ENCODE measurements at regions not wholly inside any gene's neighbourhood (a gene's known extent, or its start where the extent isn't known, plus 50 kb on each side); places are given as distances from the start of the nearest gene placed in this dataset.

GRCh38 chr20:11484479-11484878 is 433.2 kb upstream of the BTBD3 start:
- no peaks in the 10 kb centered on the region for H3K9me2 ChIP-seq (ENCODE audit: insufficient read depth, low read length)
- H4K20me1 ChIP-seq (ENCODE audit: insufficient read depth, low read length) = no peaks in the 10 kb centered on the region
- TF ChIP-seq EZH2phosphoT487 (IDR thresholded peaks at IDR 0.05; ENCODE audit: borderline replicate concordance, low read depth, low read length) (no peak), CTCF (conservative IDR thresholded peaks at IDR 0.05; ENCODE audit: low read length) (no peak)
- ChIA-PET POLR2A (no interaction called here), CTCF (ENCODE audit: unreplicated experiment) (no interaction called here)
- H3K4me2 ChIP-seq (ENCODE audit: low read length) = no peak overlapping the region
- no peak overlapping the region for H3K4me3 ChIP-seq (ENCODE audit: low read depth, low read length, poor library complexity, severe bottlenecking)
- no peaks in the 10 kb centered on the region for H3K36me3 ChIP-seq (ENCODE audit: insufficient read depth, low read length)
- no peaks in the 10 kb centered on the region for H3K9me3 ChIP-seq (ENCODE audit: low read length)
- no peak overlapping the region for H2AFZ ChIP-seq (ENCODE audit: low read length)
- H3K79me2 ChIP-seq (ENCODE audit: insufficient read depth, low read depth, low read length) = no peaks in the 10 kb centered on the region
- BruUV-seq (replicated peaks) = no TSS peak
- no peaks in the 10 kb centered on the region for H3K4me1 ChIP-seq (ENCODE audit: insufficient read depth, low read length, poor library complexity, severe bottlenecking)
- no peak overlapping the region for H3K27ac ChIP-seq (ENCODE audit: low read depth, low read length, poor library complexity, severe bottlenecking)
- DNase-seq (ENCODE audit: low spot score) = no peak
- intact Hi-C loops (cut with micrococcal nuclease; ENCODE audit: unreplicated experiment) = no loop called here

DNA sequence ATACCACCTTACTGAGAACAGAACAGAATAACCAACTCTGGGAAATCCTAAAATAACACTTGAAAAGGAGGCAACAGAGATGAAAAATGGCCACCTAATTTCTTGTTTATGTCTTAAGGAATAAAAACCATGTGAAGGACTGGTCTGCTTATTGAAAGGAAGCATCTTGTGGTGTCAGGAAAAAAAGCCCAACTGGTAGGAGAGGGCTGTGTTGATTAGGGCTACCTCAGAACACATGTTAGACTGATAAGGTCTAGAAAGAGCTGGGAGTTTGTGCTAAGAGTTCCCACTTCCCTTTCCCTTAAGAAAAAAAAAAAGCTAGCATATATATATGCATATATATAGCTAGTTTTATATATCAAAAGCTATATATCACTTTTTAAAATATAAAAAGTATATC is 425.3 kb upstream of the BTBD3 start:
- no TSS peak for BruUV-seq (replicated peaks)
- no peak overlapping the region for H2AFZ ChIP-seq (ENCODE audit: low read length)
- H3K27ac ChIP-seq (ENCODE audit: low read depth, low read length, poor library complexity, severe bottlenecking) = no peak overlapping the region
- no peak overlapping the region for H3K4me2 ChIP-seq (ENCODE audit: low read length)
- no peaks in the 10 kb centered on the region for H3K9me3 ChIP-seq (ENCODE audit: low read length)
- H3K4me3 ChIP-seq (ENCODE audit: low read depth, low read length, poor library complexity, severe bottlenecking) = no peak overlapping the region
- ChIA-PET CTCF (ENCODE audit: unreplicated experiment) (no interaction called here), POLR2A (interaction anchor here (0.6 kb wide), 2 partner anchors 11 to 337 kb away, joined by 3 to 6 read pairs; no protein-coding TSS in a partner anchor)
- no peaks in the 10 kb centered on the region for H3K4me1 ChIP-seq (ENCODE audit: insufficient read depth, low read length, poor library complexity, severe bottlenecking)
- no peak for DNase-seq (ENCODE audit: low spot score)
- intact Hi-C loops (cut with micrococcal nuclease; ENCODE audit: unreplicated experiment) = no loop called here
- H3K9me2 ChIP-seq (ENCODE audit: insufficient read depth, low read length) = no peaks in the 10 kb centered on the region
- TF ChIP-seq EZH2phosphoT487 (IDR thresholded peaks at IDR 0.05; ENCODE audit: borderline replicate concordance, low read depth, low read length) = no peak
- H3K36me3 ChIP-seq (ENCODE audit: insufficient read depth, low read length) = no peaks in the 10 kb centered on the region
- H3K79me2 ChIP-seq (ENCODE audit: insufficient read depth, low read depth, low read length) = no peaks in the 10 kb centered on the region
- H4K20me1 ChIP-seq (ENCODE audit: insufficient read depth, low read length) = no peaks in the 10 kb centered on the region

DNA sequence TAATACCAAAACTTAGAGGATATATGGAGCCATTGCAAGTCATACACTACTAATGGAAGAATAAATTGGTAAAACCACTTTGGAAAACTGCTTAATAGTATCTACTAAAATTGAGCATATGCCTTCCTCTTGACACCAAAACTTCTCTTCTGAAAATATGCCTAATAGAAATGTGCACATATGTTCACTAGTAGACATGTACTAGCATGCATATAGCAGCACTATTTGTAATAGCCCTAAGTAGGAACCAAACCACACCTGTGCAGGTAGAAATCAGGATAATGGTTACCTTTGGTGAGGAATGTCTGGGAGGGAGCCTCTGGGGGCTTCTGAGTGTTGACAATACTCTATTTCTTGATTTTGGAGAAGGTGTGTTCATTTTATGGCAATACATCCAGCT is 424.8 kb upstream of the BTBD3 start:
- POLR2A ChIA-PET = interaction anchor here (0.6 to 0.7 kb wide), 2 partner anchors 11 to 20 kb away, joined by 3 to 6 read pairs; no protein-coding TSS in a partner anchor
- Histone ChIP-seq H3K27ac (ENCODE audit: low read depth, low read length, poor library complexity, severe bottlenecking) (no peak overlapping the region), H2AFZ (ENCODE audit: low read length) (no peak overlapping the region), H3K79me2 (ENCODE audit: insufficient read depth, low read depth, low read length) (no peaks in the 10 kb centered on the region), H3K4me3 (ENCODE audit: low read depth, low read length, poor library complexity, severe bottlenecking) (no peak overlapping the region), H3K4me2 (ENCODE audit: low read length) (no peak overlapping the region), H3K36me3 (ENCODE audit: insufficient read depth, low read length) (no peaks in the 10 kb centered on the region), H4K20me1 (ENCODE audit: insufficient read depth, low read length) (no peaks in the 10 kb centered on the region), H3K4me1 (ENCODE audit: insufficient read depth, low read length, poor library complexity, severe bottlenecking) (no peaks in the 10 kb centered on the region), H3K9me3 (ENCODE audit: low read length) (no peaks in the 10 kb centered on the region), H3K9me2 (ENCODE audit: insufficient read depth, low read length) (no peaks in the 10 kb centered on the region)
- intact Hi-C loops (cut with micrococcal nuclease; ENCODE audit: unreplicated experiment) = no loop called here
- CTCF ChIA-PET (ENCODE audit: unreplicated experiment) = no interaction called here
- no TSS peak for BruUV-seq (replicated peaks)
- TF ChIP-seq CTCF (conservative IDR thresholded peaks at IDR 0.05; ENCODE audit: low read length) = no peak
- no peak for TF ChIP-seq EZH2phosphoT487 (IDR thresholded peaks at IDR 0.05; ENCODE audit: borderline replicate concordance, low read depth, low read length)
- no peak for DNase-seq (ENCODE audit: low spot score)
